ENCODE measurements at regions not wholly inside any gene's neighbourhood (a gene's known extent, or its start where the extent isn't known, plus 50 kb on each side); places are given as distances from the start of the nearest gene placed in this dataset.

DNA sequence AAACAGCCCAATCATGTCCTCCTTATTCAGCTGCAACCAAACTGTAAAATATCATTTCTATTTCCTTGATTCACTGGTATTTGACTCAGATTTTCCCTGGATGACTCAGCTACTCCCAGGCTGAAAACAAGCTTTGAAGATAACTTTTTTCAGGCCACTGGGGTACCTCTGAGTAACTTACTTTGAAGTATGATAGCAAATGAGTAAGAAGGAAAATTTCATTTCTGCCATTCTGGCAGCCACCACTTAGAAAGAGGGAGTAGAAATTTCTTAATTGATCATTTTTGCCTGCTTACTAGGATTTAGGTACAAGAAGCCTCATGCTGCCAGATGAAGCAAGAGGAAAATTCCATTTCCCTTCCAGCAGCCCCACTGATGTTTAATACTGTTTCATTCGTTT lies 247.4 kb downstream of the PRELID2 start:
- intact Hi-C loops (cut with DNase I): no loop called here
- ATAC-seq (no peak), DNase-seq (ENCODE audit: low spot score) (no peak)

DNA sequence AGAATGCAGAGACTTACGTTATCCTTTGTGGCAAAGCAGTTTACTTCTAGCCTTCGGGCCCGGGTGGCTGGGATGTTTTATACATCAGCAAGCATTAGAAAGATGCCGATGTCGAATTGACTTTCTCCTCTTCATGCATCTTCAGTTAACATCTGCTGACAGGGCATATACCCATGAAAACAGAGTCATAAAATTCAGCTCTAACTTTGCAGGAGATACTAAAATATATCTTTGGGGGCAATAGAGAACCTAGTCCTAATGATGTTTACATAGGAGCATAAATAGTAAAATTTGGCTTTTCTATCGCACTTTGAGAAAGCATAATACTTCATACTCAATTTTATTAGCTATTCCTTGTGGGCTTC lies 247.9 kb downstream of the PRELID2 start:
- intact Hi-C loops (cut with DNase I): no loop called here
- no peak for ATAC-seq
- no peak for DNase-seq (ENCODE audit: low spot score)

DNA sequence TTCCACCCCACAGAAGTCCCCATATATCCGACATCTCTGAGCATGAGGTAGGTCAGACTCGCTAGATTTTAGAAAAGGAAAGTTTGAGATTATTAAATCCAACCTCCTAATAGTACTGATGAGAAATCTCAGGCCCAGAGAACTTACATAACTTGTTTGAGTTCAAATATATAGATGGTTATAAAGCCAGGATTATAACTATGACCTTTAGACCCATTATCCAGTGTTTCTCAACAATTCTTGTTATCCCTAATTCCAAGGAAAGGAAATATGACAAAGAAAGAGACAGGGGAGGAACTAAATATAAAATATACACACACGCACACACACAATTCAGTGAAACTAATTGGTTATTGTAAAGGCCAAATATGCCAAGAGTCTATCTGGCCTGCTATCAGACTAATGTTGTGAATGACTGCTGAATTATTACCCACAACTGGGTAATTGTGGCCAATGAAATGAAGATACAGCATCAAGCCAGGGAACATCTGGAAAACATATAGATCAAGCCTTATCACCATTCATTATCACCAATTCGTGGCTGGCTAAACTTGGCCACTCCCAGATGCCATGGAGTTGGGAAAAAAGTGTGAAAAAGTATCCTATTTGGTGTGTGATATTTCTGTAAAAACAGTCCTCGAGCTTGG lies 248.4 kb downstream of the PRELID2 start:
- DNase-seq (ENCODE audit: low spot score): no peak
- intact Hi-C loops (cut with DNase I): no loop called here
- ATAC-seq: no peak

DNA sequence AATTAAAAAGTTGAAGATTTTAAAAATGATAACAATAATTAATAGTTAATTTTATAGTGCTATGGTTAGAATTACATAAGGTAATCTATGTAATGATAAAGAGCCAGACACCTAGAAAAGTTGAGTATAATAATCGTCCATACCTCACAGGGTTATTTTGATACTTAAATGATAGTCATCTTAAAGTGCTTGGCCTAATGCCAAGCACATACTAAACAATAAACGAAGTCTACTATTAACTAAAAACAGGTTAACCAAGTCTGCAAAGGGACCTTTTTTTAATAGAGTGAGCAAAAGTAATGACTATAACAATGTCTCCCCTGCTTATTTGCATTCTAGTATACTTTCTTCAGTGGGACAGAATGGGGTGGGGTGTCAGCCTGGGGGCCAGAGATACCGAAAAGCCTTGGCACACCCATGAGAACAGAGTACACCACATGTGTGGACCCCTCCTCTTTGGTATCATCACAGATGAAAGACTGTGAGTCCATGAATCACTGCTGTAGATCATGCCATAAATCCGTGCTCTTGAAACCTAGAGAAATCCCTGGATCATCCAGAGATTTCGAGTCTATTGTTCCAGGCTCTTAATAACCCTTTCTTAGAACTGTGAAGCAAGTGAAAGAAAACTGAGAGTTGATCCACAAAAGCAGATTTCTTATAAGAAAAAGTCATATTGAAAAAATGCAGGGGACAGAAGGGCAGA lies 249.5 kb downstream of the PRELID2 start:
- ATAC-seq (no peak), DNase-seq (ENCODE audit: low spot score) (no peak)
- intact Hi-C loops (cut with DNase I): no loop called here

DNA sequence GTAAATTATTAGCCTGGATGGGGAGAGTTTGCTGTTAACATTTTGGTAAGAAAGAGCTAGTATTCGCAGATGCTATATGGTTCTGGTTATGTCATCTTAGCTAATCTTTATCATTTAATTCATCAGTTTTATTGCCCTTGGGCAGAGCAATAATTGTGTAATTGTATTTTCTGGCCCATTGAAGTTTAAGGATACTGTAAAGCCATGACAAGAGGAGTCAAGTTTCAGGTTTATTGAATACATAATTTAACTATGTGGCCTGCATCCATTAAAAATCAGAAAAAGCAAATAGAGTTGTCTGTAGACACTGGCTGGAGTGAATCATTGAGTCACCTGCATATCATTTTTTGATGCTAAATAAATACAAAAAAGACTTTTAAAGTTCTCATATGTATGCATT lies 255.8 kb downstream of the PRELID2 start:
- ATAC-seq (no peak), DNase-seq (ENCODE audit: low spot score) (no peak)
- intact Hi-C loops (cut with DNase I): no loop called here

DNA sequence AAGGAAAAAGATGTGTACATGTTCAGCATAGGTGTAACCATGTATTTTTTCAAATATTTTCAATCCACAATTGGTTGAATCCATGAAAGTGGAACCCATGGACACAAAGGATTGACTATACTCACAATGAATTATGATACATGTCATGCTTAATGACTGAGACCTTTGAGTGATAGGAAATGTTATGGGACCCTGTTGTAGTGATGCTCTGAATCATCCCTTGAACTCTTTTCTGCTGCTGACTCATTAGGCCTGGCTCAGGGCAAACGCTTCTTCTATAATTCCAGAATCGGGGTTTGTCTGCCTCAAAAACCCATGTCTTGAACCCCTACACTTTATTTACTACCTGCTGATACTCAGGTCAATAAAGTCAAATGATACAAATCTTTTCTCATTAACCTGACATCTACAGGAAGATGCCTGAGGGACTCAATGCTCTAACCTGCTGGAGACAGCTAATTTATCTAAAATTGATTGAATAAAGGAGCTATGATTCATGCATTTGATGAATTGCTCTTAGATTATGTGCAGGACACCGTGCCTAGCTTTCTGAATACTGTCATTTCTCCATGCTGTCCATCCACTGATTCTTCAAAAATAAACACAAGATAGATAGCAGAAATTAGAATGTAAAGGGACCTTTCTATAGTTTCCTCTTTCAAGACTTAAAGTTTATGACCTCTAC lies 260.1 kb downstream of the PRELID2 start:
- DNase-seq (ENCODE audit: low spot score) (no peak), ATAC-seq (no peak)
- intact Hi-C loops (cut with DNase I): no loop called here

DNA sequence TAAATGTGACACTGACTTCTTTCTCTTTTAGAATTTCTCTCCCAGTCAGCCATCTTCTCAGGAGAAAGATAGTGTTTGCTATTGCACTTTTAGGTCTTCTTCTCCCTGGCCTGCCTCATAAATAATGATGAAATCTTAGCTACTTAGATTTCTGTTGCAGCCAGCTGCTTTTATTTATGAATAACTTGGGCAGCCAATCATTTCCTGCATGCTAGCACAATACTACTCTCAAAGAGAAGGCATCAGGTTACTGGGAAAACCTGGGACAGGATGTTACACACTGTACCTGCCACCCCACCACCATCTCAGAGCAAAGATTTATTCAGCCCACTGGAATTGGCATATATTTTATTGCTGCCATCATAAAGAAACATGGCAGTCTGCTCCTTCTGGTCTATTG lies 266.6 kb downstream of the PRELID2 start:
- no peak for ATAC-seq

DNA sequence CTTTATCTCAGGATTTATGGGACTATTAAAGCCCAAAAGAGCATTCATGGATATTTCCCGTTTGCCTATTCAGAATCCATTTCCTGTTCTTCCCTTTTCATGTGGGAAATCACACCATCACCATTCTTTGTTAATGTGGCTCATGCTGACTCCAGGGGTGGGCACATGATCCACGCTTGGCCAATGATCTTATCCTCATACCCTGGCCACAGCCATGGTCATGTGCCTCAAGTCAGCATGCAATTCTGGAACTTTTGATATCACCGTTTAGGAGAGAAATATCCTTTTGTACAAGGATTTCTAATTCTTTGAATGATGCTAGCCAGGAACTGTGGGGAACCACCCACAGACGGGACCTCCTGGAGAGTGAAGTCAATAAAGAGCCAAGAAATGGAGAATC lies 272.2 kb downstream of the PRELID2 start:
- DNase-seq (ENCODE audit: low spot score) (no peak), ATAC-seq (no peak)
- intact Hi-C loops (cut with DNase I): loop anchor here (1.0 kb wide), 1 partner anchor 26 kb away; no protein-coding TSS in a partner anchor

More for the DNA sequence above, 266.6 kb downstream of the PRELID2 start:
- DNase-seq (ENCODE audit: low spot score): no peak
- intact Hi-C loops (cut with DNase I): loop anchor here (2.0 kb wide), 1 partner anchor 36 kb away; no protein-coding TSS in a partner anchor

DNA sequence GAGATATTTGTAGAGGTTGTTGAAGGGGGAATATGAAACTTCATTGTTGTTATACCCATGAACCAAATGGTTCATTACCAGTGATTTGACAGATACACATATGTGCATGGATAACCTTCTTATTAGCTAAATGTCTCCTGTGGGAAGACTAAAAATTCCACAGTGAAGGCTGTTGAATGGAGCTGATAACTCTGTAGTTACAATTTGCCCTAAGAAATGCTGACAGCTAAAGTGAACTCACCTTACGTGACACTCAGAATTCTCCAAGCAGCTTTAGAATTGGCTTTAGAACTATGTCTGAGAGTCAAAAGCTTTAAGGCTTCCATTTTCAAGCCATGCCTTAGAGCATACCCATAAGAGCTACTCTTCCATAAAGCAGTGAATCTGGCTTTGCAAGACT lies 276.9 kb downstream of the PRELID2 start:
- intact Hi-C loops (cut with DNase I): no loop called here
- DNase-seq (ENCODE audit: low spot score) (no peak), ATAC-seq (no peak)

DNA sequence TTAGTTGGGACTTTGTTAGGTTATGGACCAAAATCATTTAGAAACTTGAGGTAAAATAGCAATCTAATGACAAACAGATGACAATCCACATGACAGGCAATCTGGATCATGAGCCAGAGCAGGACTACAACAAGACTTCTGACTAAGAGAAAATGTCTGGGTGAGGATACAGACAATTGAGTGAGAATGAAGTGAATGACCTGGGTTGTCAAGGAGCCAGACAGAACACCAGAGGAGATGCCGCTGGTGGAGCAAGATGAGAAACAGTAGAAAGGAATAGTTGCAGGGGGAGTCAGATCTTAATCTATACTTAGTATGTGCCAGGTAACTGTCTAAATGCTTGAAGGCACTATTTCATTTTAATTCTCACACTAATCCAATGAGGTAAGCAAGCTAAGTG lies 277.8 kb downstream of the PRELID2 start:
- ATAC-seq (no peak), DNase-seq (ENCODE audit: low spot score) (no peak)
- intact Hi-C loops (cut with DNase I): no loop called here

DNA sequence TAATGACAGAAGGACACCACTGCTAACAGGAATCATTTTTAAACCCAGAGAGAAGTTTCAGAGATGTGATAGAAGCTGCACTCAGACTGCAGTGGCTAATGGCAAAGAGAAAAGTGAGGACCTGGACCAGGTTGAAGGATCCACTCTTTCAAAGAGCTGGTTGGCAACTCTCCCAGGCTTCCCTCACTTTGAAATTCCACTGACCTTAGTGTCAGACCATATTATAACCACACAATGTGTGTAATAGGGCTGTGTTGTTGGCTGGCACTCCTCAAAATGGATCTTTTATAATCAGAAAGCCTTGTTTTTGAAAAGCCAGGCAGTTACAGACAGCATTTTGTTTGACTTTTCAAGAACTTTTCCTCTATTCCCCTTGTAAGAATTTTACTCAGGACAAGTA lies 280.7 kb downstream of the PRELID2 start:
- intact Hi-C loops (cut with DNase I): no loop called here
- DNase-seq (ENCODE audit: low spot score) (no peak), ATAC-seq (no peak)

DNA sequence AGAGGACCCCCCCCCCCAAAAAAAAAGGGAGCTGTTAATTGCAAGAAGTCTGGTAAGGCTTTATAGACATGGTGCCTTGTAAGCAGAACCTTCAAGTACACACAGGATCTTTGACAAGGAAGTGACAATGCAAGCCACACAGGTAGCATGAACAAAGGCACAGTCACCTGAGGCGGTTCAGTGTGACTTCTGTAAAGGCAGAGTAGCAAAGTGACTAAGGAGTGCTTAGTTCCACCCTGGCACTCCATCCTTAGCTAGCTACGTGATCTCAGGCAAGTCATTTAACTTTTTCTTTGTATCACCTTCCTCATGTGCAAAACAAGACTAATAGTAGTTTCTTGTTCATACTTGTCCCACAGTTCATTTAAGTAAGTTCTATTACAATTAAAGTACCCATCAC lies 282.0 kb downstream of the PRELID2 start:
- intact Hi-C loops (cut with DNase I): no loop called here
- DNase-seq (ENCODE audit: low spot score) (no peak), ATAC-seq (no peak)

DNA sequence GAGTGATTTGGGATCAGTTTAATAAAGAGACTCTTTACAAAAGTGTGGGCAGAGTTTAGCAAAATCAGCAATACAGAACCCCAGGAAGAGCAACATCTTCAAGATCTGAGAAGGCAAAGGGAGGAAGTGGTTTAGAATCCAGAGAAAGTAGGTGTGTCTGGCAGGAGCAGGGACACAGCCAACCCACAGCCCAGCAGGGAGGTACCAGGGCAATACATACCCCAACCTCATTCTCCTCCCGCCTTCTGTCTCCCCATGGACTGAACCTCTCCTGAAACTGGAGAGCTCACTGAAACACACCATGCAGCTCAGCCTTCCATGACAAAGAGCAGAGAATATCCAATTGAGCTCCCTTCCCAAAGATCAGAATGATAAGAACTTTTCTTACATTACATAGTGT lies 283.4 kb downstream of the PRELID2 start:
- no peak for ATAC-seq
- intact Hi-C loops (cut with DNase I): no loop called here
- DNase-seq (ENCODE audit: low spot score): no peak

DNA sequence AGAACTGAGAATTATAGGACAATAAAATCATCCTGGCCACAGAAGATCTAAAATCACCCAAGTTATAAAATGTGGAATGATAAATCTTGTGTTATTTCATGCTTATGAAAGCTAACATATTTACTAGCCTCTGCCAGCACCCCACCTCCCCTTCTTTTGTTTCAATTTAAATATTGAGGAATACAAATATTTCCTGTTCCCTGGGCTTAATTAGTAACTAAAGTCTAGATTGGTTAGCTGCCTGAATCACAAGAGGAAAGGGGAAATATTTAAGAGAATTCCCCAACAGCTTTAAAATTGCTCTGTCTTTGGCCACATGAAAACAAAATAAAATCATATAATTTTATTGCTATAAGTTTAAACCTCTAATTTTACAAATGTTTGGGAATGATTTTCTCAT lies 287.0 kb downstream of the PRELID2 start:
- intact Hi-C loops (cut with DNase I): no loop called here
- DNase-seq (ENCODE audit: low spot score) (no peak), ATAC-seq (no peak)

DNA sequence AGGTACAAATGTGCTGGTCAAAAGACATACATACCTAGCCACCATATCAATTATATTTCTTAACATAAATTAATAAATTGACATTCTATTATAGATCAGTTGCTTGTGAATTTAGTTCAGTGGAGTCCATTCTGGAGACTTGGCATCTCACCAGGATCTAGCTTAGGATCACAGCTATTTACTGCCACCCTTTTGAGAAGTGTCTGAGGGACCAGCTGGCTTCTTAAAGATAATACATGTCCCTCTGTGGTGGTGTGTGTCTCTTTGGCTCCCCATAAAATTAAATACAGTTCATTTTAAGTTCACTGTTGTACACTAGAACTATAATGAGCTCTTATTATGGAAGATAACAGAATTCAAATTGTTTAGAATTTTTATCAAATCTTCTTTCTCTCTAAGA lies 290.7 kb downstream of the PRELID2 start:
- DNase-seq (ENCODE audit: low spot score) (no peak), ATAC-seq (no peak)
- intact Hi-C loops (cut with DNase I): no loop called here

DNA sequence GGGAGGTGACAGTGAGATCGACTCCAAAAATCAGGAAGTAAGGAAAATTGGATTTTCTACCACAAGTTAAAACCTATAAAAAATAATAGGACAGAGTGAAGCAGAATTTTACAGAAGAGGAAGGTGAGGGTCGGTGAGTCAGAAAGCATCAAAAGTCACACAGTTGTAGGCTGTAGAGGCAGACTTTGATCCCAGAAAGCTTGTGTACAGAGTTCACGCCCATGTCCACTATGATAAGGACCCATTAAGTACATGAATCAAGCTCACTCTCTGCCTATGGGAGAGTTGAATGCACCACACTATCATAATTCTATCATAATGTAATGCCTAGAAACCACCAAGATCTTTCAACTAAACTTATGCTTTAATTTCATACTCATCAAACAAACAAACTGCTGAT lies 291.2 kb downstream of the PRELID2 start:
- ATAC-seq: no peak
- intact Hi-C loops (cut with DNase I): no loop called here

DNA sequence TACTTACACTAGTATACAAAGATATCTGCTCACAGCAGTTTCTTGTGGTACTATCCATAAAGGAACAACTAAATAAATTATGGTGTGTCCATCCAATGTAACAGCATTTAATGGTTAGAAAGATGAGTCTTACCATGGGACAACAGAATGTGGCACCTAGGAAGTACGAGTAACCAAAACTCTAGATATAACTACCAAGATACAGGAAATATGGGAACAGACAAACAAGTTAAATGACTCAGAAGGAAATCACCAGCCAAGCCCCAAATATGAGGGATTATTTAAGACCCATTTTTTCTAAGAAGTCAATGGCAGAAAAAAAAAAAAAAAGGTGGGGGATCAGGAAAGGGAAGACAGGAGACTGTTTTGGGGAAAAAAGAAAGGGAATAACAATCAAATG lies 294.8 kb downstream of the PRELID2 start:
- DNase-seq (ENCODE audit: low spot score) (no peak), ATAC-seq (no peak)
- intact Hi-C loops (cut with DNase I): no loop called here

More for the DNA sequence above, 291.2 kb downstream of the PRELID2 start:
- no peak for DNase-seq (ENCODE audit: low spot score)

DNA sequence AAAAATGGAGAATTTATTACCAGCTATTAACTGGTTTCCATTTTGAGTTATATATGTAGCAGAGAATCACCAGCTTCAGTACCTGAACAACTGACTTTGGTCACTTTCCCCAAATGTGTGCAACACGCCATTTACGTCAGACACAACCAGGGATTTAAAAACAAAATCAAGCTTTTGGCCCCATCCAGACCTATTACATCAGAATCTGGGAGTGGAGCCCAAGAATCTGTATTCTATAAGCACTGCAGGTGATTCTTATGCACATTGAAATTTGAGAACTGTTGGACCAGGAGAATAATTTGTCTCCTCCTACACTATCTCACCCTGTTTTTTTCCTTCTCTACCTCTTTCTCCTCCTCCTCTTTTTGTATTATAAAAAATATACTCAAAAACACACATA lies 295.9 kb downstream of the PRELID2 start:
- ATAC-seq (no peak), DNase-seq (ENCODE audit: low spot score) (no peak)
- intact Hi-C loops (cut with DNase I): no loop called here

DNA sequence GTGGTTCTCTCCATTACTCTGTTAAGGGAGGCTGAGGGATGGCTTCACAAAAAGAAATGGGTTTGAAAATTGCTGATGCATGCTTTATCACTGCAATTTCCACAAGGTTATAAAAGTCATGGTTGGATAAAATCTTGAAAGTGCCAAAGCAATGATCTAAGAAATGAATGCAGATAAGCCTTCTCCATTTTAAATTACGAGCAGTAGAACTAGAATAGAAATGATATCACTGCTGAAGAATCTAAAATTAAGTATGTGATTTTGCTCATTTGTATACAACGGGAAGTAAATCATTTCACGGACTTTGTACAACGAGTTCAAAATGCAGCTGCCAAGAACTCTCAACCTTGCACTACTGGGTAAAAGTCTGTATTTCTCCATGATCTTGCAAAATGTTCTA lies 299.0 kb downstream of the PRELID2 start:
- DNase-seq (ENCODE audit: low spot score): no peak
- no peak for ATAC-seq
- intact Hi-C loops (cut with DNase I): no loop called here

DNA sequence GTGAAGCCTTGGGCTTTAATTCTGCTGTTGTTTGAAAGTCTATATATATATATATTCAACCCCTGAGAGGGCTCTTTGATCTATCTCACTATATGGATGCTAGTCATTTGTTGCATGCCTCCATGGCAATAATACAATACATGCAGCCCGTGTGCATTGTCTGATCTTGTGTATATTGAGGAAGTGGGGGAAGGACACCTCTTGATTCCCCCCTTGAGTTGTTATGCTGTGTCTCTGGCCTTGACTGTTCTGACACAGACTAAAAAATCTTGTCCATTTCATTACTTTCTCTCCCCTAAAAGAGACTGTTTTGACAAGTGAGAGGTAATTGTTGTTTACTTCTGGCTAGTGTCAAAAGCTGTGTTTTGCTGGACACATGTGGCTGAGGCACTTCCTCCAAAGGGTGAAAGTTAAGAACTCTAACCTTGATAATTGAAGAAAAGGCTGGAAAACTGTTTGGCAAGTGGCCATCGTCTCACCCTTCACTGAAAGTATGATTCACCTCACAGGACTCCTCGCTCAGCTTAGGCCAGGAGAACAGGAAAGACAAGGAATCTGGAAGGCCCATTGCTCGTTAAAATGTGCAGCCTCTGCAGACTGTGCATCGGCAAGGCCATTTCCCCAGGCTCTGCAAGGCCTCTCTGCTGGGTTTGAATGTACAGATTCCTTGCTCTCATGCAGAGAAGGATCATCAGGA lies 304.0 kb downstream of the PRELID2 start:
- ATAC-seq (no peak), DNase-seq (ENCODE audit: low spot score) (no peak)
- intact Hi-C loops (cut with DNase I): no loop called here

All from sciatic nerve (tissue), 2 donors.